ENCODE measurements at regions not wholly inside any gene's neighbourhood (a gene's known extent, or its start where the extent isn't known, plus 50 kb on each side); places are given as distances from the start of the nearest gene placed in this dataset.
A peak's percentile ranks its signal among the peaks of the same experiment; 100 is the strongest.
"Not testable (repeated sequence)": the region's sequence is repeated elsewhere in the genome, so short reads cannot be mapped to it uniquely, and the experiment has no call there.

DNA sequence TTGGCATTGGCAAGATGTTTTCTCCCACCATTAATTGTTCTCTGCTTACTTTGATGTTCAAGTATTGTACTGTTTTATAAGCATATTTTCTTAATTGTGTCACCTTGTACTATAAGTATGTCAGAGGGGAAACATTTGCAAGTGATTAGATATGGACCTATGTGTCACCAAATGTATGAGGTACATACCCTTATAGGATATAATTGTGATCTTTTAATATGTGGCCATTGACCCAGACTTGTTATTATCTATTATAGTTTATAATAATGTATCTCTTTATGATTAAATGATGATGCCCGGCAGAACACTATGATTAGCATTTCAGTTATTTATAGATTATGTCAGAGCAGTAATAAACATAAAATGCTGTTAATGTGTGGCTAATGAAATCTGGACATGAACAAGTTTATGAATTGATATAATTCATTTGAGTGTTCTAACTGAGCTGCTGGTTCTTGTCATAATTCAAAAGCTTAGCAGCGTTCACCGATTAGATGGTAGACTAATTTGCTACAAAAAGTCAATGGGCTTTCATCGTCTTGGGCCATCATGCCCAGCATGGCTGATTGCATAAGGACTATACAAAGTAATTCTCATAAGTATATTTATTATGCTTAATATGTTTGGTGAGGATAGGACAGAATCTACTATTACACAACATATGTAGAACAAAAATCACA is 480.9 kb upstream of the FANCL start:
- peak; percentile 53 for FAIRE-seq

DNA sequence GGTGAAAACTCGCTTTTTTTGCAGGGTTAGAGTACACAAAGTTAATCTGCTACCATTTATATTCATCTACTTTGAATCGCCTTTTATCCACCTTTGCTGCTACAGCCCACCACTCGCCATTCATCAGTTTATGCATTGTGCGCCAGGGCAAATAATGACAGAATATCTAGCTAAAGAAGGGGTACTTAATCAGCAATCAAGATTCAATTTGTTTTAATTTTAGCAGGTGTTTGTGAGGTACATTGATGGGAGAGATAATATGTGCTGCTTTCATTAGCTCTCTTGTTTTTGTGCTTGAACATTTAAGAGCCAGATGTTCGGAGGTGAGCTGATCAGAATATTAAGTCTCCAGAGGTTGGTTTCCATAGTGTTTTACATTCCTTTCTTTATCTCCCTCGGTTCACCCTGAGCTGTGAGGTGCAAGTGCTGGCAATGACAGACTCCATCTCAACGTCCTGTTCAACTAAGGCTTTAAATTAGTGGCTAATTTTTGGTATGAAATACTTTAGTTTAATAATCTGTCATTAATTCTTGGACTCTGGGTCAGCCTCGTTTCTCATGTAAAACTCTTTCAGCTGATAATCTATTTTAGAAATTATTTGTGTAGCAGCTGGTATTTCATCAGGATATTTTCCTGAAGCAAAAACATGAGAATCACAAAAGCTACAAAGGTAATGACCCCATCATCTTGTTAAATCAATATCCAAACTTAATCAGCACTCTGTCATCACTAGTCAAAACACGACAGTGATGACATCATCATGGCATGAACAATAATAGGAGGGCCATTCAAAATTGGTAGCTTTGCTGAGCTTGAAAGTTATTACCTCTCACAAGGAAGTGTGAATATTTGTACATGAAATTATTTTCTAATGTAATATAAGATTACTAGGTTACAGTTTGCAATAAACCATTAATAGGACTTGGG is 479.9 kb upstream of the FANCL start:
- FAIRE-seq: no peak

DNA sequence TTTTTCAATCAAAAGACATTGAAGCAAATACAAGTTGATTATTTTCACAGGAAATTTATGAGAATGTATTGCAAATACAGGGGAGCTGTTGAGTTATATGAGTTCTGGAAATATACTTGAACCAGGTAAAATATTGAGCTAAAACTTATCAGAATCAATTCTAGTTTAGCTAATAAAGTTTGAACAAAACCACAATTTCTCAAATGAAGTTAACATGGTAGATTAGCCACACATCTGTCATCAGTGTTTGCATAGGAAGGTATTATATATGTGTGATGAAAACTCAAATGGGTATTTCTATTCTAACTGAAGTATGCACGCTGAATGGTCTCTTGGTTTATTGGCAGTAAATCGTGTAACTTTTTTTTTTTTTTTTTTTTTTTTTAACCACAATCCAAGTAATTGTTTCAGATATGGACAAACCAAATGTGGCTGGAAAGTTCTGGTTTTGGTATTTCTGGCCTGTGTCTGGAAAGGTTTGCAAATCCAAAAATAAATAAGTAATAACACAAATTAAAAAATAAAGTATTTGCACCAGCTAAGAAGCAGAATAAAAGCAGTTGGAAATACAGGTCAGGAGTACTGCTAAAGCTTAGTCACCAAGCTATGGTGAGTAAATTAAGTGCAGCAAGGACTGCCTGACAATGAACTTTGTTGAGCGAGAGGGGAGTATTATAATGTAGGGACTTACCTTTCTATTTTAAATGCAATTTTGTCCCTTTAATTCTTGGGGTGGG is 479.1 kb upstream of the FANCL start:
- FAIRE-seq: no peak

DNA sequence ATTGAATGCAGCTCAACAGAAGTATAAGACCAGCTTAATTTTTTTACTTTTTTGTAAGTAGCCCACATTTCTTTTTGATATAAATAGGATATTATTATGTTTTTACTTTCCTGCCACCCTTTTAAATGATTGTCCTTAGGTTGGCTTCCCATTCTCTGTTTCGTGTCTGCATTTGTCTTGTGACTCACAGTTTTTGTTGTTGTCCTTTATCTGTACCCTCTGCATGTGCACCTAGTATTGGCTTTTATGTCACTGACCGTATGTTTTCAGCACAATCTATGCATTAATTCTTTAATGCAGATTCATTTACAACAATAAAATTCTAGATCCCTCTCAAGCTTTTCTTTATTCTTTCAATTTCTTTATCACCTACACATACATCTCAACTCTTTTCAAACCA is 474.2 kb upstream of the FANCL start:
- FAIRE-seq: no peak

DNA sequence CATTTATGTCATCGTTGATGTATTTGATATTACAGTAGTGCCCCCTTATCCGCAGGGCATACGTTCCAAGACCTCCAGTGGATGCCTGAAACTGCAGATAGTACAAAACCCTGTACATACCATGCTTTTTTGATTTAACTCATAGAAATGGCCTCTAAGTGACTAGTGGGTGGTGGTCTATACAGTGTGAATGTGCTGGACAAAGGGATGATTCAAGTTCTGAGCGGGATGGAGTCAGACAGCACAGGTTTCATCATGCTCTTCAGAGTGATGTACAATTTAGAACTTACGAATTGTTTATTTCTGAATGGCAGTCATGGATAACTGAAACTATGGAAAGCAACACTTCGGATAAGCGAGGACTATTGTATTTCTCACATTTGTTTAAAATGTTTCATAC is 473.1 kb upstream of the FANCL start:
- no peak for FAIRE-seq

DNA sequence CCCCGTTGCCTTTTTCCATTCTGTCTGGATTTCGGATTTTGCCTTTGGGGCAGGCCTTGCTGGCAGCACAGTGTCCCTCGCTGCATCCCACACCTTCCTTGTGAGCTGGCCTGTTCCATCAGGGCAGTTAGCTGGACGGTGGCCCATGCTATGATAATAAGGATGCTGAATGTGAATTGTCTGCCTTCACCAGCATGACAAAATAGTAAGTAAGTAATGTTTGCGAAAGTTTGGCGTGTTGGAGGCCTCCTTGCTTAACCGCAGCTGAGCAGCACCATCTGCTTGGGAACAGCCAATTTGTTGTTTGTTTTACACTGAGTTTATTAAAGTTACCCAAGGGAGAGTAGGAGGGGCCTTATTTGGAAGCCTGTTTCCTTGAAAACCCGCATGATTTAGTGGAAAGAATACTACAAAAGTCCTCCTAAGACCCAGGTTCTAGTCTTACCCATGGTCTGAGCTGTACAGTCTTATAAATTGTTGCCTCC is 469.7 kb upstream of the FANCL start:
- no peak for FAIRE-seq

GRCh38 chr2:58709687-58710354 is 468.7 kb upstream of the FANCL start:
- no peak for FAIRE-seq

GRCh38 chr2:58709274-58709673 is 468.1 kb upstream of the FANCL start:
- FAIRE-seq: no peak

GRCh38 chr2:58708565-58708964 is 467.4 kb upstream of the FANCL start:
- FAIRE-seq: no peak

- no peak for FAIRE-seq
Measured at GRCh38 chr2:58702302-58702885, 461.3 kb upstream of the FANCL start.

GRCh38 chr2:58701688-58702301 is 460.7 kb upstream of the FANCL start:
- no peak for FAIRE-seq

DNA sequence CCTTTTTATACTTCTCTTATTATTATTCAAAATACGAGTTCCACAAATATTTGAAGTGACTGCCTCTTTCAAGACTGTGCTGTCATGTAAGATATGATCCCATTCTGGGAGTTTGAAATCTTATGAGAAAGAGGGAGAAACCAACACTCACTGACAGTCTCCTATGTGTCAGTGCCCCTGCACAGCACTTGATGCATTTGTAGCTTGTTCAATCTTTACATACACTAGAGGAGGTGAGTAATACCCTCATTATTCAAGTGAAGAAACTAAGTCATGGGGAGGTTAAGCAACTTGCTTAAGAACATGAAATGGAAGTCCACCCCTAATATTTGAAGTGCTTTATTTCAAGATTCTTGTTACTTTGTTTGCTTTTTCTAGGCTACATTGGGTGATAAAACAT is 459.5 kb upstream of the FANCL start:
- no peak for FAIRE-seq

DNA sequence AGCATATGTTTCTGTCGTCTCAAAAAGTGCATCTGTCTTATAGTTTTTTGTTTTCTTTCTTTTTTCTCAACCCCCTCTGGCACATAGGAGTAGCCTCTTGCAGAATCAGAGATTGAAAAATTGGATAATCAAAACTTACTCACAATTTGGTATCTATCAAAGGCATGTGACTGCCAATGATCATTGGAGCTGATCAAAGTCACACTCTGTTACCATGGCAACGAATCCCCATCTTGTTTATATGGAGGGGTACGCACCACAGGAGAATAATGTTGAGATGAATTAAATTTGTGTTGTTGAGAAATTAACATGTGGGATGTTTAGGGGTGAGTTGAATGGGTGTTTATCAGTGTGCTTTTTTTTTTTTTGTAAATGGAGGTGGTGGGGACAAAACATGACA is 458.3 kb upstream of the FANCL start:
- FAIRE-seq: no peak

GRCh38 chr2:58698620-58699019 is 457.5 kb upstream of the FANCL start:
- FAIRE-seq: no peak

DNA sequence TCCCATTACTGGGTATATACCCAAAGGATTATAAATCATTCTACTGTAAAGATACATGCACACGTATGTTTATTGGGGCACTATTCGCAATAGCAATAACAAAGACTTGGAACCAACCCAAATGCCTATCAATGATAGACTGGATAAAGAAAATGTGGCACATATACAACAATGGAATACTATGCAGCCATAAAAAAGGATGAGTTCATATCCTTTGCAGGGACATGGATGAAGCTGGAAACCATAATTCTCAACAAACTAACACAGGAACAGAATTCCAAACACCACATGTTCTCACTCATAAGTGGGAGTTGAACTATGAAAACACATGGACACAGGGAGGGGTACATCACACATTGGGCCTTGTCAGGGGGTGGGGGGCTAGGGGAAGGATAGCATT is 453.0 kb upstream of the FANCL start:
- FAIRE-seq: not testable (repeated sequence)

GRCh38 chr2:58691041-58691440 is 449.9 kb upstream of the FANCL start:
- FAIRE-seq: not testable (repeated sequence)

DNA sequence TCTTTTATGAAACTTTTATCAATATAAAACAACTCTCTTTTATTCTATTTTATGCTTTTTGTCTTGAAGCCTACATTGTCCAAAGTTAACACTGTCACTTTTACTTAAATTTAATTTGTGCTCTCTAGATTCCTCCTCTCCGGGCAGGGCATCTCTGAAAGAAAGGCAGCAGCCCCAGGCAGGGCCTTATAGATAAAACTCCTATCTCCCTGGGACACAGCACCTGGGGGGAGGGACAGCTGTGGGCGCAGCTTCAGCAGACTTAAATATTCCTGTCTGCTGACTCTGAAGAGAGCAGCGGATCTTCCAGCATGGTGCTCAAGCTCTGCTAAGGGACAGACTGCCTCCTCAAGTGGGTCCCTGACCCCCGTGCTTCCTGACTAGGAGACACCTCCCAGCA is 447.7 kb upstream of the FANCL start:
- no peak for FAIRE-seq

DNA sequence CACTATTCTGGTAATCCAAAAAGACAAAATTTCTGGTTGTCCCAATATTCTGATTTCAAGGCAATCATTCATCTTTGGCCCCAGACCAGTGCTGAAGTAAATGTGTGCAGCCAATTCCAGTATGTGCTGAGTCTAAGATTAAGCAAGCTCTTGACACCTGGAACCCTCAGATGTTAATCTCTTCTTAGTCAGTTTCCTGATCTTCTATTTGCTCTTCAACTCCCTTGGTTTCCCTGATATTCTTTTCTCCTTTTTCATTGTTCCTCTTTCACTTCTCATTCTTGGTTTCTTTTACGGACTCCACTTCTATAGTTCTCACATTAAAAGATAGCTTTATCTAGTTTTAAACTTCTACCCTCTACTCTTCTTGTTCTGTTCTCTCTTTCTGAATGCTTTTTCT is 445.7 kb upstream of the FANCL start:
- no peak for FAIRE-seq

- FAIRE-seq: no peak
Measured at GRCh38 chr2:58680755-58681310, 439.7 kb upstream of the FANCL start.

DNA sequence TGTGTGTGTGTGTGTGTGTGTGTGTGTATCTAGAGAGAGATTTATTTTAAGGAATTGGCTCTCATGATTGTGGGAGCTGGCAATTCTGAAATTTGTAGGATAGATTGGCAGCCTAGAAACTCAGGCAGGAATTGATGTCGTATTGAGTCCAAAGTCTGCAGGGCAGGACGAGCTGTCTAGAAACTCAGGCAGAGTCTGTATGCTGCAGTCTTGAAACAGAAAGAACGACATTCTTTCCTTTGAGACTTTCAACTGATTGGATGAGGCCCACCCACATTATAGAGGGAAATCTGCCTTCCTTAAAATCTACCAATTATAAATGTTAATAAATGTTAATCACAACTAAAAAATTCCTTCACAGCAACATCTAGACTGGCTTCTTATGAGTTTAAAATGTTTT is 436.6 kb upstream of the FANCL start:
- FAIRE-seq: no peak

- no peak for FAIRE-seq
Measured at GRCh38 chr2:58671675-58672074, 430.6 kb upstream of the FANCL start.

DNA sequence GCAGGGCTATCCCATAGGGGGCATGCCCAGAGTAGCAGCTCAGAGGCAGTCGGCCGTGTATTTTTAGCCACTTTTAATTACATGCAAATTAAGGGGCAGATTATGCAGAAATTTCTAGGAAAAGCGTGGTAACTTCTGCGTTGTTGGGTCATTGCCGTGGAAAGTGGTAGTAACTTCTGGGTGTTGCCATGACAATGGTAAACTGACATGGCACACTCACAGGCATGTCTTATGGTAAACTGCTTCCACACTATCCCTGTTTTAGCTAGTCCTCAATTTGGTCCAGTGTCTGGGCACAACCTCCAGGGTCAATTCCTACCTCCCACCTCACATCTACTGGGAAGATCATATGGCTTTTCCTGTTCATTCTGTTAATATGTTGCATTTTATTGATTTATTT is 428.9 kb upstream of the FANCL start:
- no peak for FAIRE-seq

All from islet of Langerhans (tissue), 1 donor.